ENCODE measurements at regions not wholly inside any gene's neighbourhood (a gene's known extent, or its start where the extent isn't known, plus 50 kb on each side); places are given as distances from the start of the nearest gene placed in this dataset.

- Histone ChIP-seq H3K27me3 (ENCODE audit: control insufficient read depth, insufficient read depth, low read length) (peaks cover 26% of the 10 kb centered on the region), H3K4me1 (ENCODE audit: control insufficient read depth, insufficient read depth, low read length) (no peaks in the 10 kb centered on the region), H3K36me3 (ENCODE audit: insufficient read depth, low read length) (no peaks in the 10 kb centered on the region), H3K4me3 (ENCODE audit: low read length) (no peak overlapping the region), H3K9me3 (replicated peaks; ENCODE audit: low read length) (no peaks in the 10 kb centered on the region), H3K4me2 (ENCODE audit: low read length) (no peak overlapping the region), H3K9ac (ENCODE audit: low read depth, low read length) (no peak overlapping the region)
Measured at GRCh38 chr22:27183474-27183873, 526.1 kb downstream of the MIAT start.

GRCh38 chr22:27185099-27185709 lies 527.8 kb downstream of the MIAT start:
- Histone ChIP-seq H3K9me3 (replicated peaks; ENCODE audit: low read length) (no peaks in the 10 kb centered on the region), H3K36me3 (ENCODE audit: insufficient read depth, low read length) (no peaks in the 10 kb centered on the region), H3K4me1 (ENCODE audit: control insufficient read depth, insufficient read depth, low read length) (no peaks in the 10 kb centered on the region), H3K4me3 (ENCODE audit: low read length) (no peak overlapping the region), H3K27me3 (ENCODE audit: control insufficient read depth, insufficient read depth, low read length) (peaks cover 35% of the 10 kb centered on the region), H3K9ac (ENCODE audit: low read depth, low read length) (no peak overlapping the region), H3K4me2 (ENCODE audit: low read length) (no peak overlapping the region)

GRCh38 chr22:27185760-27186302 lies 528.4 kb downstream of the MIAT start:
- no peaks in the 10 kb centered on the region for H3K9me3 ChIP-seq (replicated peaks; ENCODE audit: low read length)
- H3K36me3 ChIP-seq (ENCODE audit: insufficient read depth, low read length): no peaks in the 10 kb centered on the region
- peaks cover 35% of the 10 kb centered on the region for H3K27me3 ChIP-seq (ENCODE audit: control insufficient read depth, insufficient read depth, low read length)
- H3K9ac ChIP-seq (ENCODE audit: low read depth, low read length): no peak overlapping the region
- no peaks in the 10 kb centered on the region for H3K4me1 ChIP-seq (ENCODE audit: control insufficient read depth, insufficient read depth, low read length)
- H3K4me3 ChIP-seq (ENCODE audit: low read length): no peak overlapping the region
- H3K4me2 ChIP-seq (ENCODE audit: low read length): no peak overlapping the region

- Histone ChIP-seq H3K4me1 (ENCODE audit: control insufficient read depth, insufficient read depth, low read length) (no peaks in the 10 kb centered on the region), H3K9me3 (replicated peaks; ENCODE audit: low read length) (no peaks in the 10 kb centered on the region), H3K36me3 (ENCODE audit: insufficient read depth, low read length) (no peaks in the 10 kb centered on the region), H3K4me3 (ENCODE audit: low read length) (no peak overlapping the region), H3K27me3 (ENCODE audit: control insufficient read depth, insufficient read depth, low read length) (peaks cover 35% of the 10 kb centered on the region), H3K9ac (ENCODE audit: low read depth, low read length) (no peak overlapping the region), H3K4me2 (ENCODE audit: low read length) (no peak overlapping the region)
Measured at GRCh38 chr22:27186643-27187042, 529.3 kb downstream of the MIAT start.

GRCh38 chr22:27192135-27192829 lies 534.9 kb downstream of the MIAT start:
- H3K4me1 ChIP-seq (ENCODE audit: control insufficient read depth, insufficient read depth, low read length): peaks cover 8% of the 10 kb centered on the region
- no peak overlapping the region for H3K4me3 ChIP-seq (ENCODE audit: low read length)
- H3K36me3 ChIP-seq (ENCODE audit: insufficient read depth, low read length): no peaks in the 10 kb centered on the region
- no peaks in the 10 kb centered on the region for H3K9me3 ChIP-seq (replicated peaks; ENCODE audit: low read length)
- H3K9ac ChIP-seq (ENCODE audit: low read depth, low read length): no peak overlapping the region
- H3K4me2 ChIP-seq (ENCODE audit: low read length): no peak overlapping the region
- peaks cover 35% of the 10 kb centered on the region for H3K27me3 ChIP-seq (ENCODE audit: control insufficient read depth, insufficient read depth, low read length)

GRCh38 chr22:27193215-27193614 lies 535.8 kb downstream of the MIAT start:
- H3K9ac ChIP-seq (ENCODE audit: low read depth, low read length): no peak overlapping the region
- no peak overlapping the region for H3K4me3 ChIP-seq (ENCODE audit: low read length)
- H3K4me1 ChIP-seq (ENCODE audit: control insufficient read depth, insufficient read depth, low read length): peaks cover 8% of the 10 kb centered on the region
- H3K4me2 ChIP-seq (ENCODE audit: low read length): no peak overlapping the region
- no peaks in the 10 kb centered on the region for H3K9me3 ChIP-seq (replicated peaks; ENCODE audit: low read length)
- no peaks in the 10 kb centered on the region for H3K36me3 ChIP-seq (ENCODE audit: insufficient read depth, low read length)
- peaks cover 30% of the 10 kb centered on the region for H3K27me3 ChIP-seq (ENCODE audit: control insufficient read depth, insufficient read depth, low read length)

GRCh38 chr22:27193636-27194035 lies 536.2 kb downstream of the MIAT start:
- Histone ChIP-seq H3K36me3 (ENCODE audit: insufficient read depth, low read length) (no peaks in the 10 kb centered on the region), H3K27me3 (ENCODE audit: control insufficient read depth, insufficient read depth, low read length) (peaks cover 26% of the 10 kb centered on the region)

GRCh38 chr22:27194096-27194748 lies 536.8 kb downstream of the MIAT start:
- Histone ChIP-seq H3K9ac (ENCODE audit: low read depth, low read length) (no peak overlapping the region), H3K4me3 (ENCODE audit: low read length) (no peak overlapping the region), H3K4me2 (ENCODE audit: low read length) (no peak overlapping the region), H3K27me3 (ENCODE audit: control insufficient read depth, insufficient read depth, low read length) (peaks cover 20% of the 10 kb centered on the region), H3K36me3 (ENCODE audit: insufficient read depth, low read length) (no peaks in the 10 kb centered on the region), H3K9me3 (replicated peaks; ENCODE audit: low read length) (no peaks in the 10 kb centered on the region), H3K4me1 (ENCODE audit: control insufficient read depth, insufficient read depth, low read length) (peaks cover 8% of the 10 kb centered on the region)

More at GRCh38 chr22:27193636-27194035, 536.2 kb downstream of the MIAT start:
- Histone ChIP-seq H3K9me3 (replicated peaks; ENCODE audit: low read length) (no peaks in the 10 kb centered on the region), H3K4me3 (ENCODE audit: low read length) (no peak overlapping the region), H3K4me1 (ENCODE audit: control insufficient read depth, insufficient read depth, low read length) (peaks cover 8% of the 10 kb centered on the region), H3K4me2 (ENCODE audit: low read length) (no peak overlapping the region), H3K9ac (ENCODE audit: low read depth, low read length) (no peak overlapping the region)

GRCh38 chr22:27195094-27195493 lies 537.7 kb downstream of the MIAT start:
- Histone ChIP-seq H3K4me3 (ENCODE audit: low read length) (no peak overlapping the region), H3K27me3 (ENCODE audit: control insufficient read depth, insufficient read depth, low read length) (peaks cover 19% of the 10 kb centered on the region), H3K9ac (ENCODE audit: low read depth, low read length) (no peak overlapping the region), H3K4me2 (ENCODE audit: low read length) (peak overlapping the region; percentile 0), H3K9me3 (replicated peaks; ENCODE audit: low read length) (no peaks in the 10 kb centered on the region), H3K36me3 (ENCODE audit: insufficient read depth, low read length) (no peaks in the 10 kb centered on the region), H3K4me1 (ENCODE audit: control insufficient read depth, insufficient read depth, low read length) (peaks cover 8% of the 10 kb centered on the region)

GRCh38 chr22:27195494-27195893 lies 538.1 kb downstream of the MIAT start:
- no peak overlapping the region for H3K9ac ChIP-seq (ENCODE audit: low read depth, low read length)
- peaks cover 8% of the 10 kb centered on the region for H3K4me1 ChIP-seq (ENCODE audit: control insufficient read depth, insufficient read depth, low read length)
- no peaks in the 10 kb centered on the region for H3K9me3 ChIP-seq (replicated peaks; ENCODE audit: low read length)
- no peak overlapping the region for H3K4me2 ChIP-seq (ENCODE audit: low read length)
- H3K36me3 ChIP-seq (ENCODE audit: insufficient read depth, low read length): no peaks in the 10 kb centered on the region
- no peak overlapping the region for H3K4me3 ChIP-seq (ENCODE audit: low read length)
- peaks cover 19% of the 10 kb centered on the region for H3K27me3 ChIP-seq (ENCODE audit: control insufficient read depth, insufficient read depth, low read length)

GRCh38 chr22:27196606-27197005 lies 539.2 kb downstream of the MIAT start:
- H3K4me2 ChIP-seq (ENCODE audit: low read length): no peak overlapping the region
- no peaks in the 10 kb centered on the region for H3K36me3 ChIP-seq (ENCODE audit: insufficient read depth, low read length)
- H3K9me3 ChIP-seq (replicated peaks; ENCODE audit: low read length): no peaks in the 10 kb centered on the region
- peaks cover 8% of the 10 kb centered on the region for H3K4me1 ChIP-seq (ENCODE audit: control insufficient read depth, insufficient read depth, low read length)
- no peak overlapping the region for H3K9ac ChIP-seq (ENCODE audit: low read depth, low read length)
- H3K4me3 ChIP-seq (ENCODE audit: low read length): no peak overlapping the region
- peaks cover 19% of the 10 kb centered on the region for H3K27me3 ChIP-seq (ENCODE audit: control insufficient read depth, insufficient read depth, low read length)

All from skeletal muscle satellite cell (primary cell).